ENCODE measurements at regions not wholly inside any gene's neighbourhood (a gene's known extent, or its start where the extent isn't known, plus 50 kb on each side); places are given as distances from the start of the nearest gene placed in this dataset.

GRCh38 chr2:201558232-201558631 lies 85.1 kb downstream of the TMEM237 start:
- TF ChIP-seq CREB1 (IDR thresholded peaks at IDR 0.05; ENCODE audit: low read depth), result no peak
- no peak for TF ChIP-seq SUPT20H (IDR thresholded peaks at IDR 0.05; ENCODE audit: borderline replicate concordance, control insufficient read depth, low read depth, low read length)
- TF ChIP-seq RCOR1 (conservative IDR thresholded peaks at IDR 0.05; ENCODE audit: low read depth, low read length), result no peak
- no peak for TF ChIP-seq GABPA (IDR thresholded peaks at IDR 0.05; ENCODE audit: low read depth)
- no peak for TF ChIP-seq SIN3A (IDR thresholded peaks at IDR 0.05; ENCODE audit: low read depth, low read length)
- no peak for TF ChIP-seq SMAD5 (IDR thresholded peaks at IDR 0.05; ENCODE audit: low read depth)
- TF ChIP-seq, protein P1, sequence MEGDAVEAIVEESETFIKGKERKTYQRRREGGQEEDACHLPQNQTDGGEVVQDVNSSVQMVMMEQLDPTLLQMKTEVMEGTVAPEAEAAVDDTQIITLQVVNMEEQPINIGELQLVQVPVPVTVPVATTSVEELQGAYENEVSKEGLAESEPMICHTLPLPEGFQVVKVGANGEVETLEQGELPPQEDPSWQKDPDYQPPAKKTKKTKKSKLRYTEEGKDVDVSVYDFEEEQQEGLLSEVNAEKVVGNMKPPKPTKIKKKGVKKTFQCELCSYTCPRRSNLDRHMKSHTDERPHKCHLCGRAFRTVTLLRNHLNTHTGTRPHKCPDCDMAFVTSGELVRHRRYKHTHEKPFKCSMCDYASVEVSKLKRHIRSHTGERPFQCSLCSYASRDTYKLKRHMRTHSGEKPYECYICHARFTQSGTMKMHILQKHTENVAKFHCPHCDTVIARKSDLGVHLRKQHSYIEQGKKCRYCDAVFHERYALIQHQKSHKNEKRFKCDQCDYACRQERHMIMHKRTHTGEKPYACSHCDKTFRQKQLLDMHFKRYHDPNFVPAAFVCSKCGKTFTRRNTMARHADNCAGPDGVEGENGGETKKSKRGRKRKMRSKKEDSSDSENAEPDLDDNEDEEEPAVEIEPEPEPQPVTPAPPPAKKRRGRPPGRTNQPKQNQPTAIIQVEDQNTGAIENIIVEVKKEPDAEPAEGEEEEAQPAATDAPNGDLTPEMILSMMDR (IDR thresholded peaks at IDR 0.05 in 2 of 3, conservative IDR thresholded peaks at IDR 0.05 in 1 of 3; ENCODE audit: control insufficient read depth in 2 of 3, extremely low read depth in 1 of 3, insufficient read depth in 1 of 3, low read depth in 3 of 3, low read length in 3 of 3), result no peak
